Esophagus muscularis mucosa (tissue), 4 donors: ENCODE measurements at regions not wholly inside any gene's neighbourhood (a gene's known extent, or its start where the extent isn't known, plus 50 kb on each side); places are given as distances from the start of the nearest gene placed in this dataset.
"Not testable (repeated sequence)": the region's sequence is repeated elsewhere in the genome, so short reads cannot be mapped to it uniquely, and the experiment has no call there.

Experiments
- DNase-seq: peaks from one replicate; pipeline ENCODE4 v3.0.0-alpha.2; 2017; ENCODE audit errors: extremely low spot score
- H3K27ac ChIP-seq, 4 donors: fragments of 200-600 bp; sonication (generic); replicated peaks in 1 of 4; 1 replicate in 3 of 4; 2 replicates in 1 of 4; pipeline ENCODE4 v1.5.1; 2016 to 2019; ENCODE audit warnings: mild to moderate bottlenecking in 1 of 4
- H3K27me3 ChIP-seq, 4 donors: fragments of 200-600 bp; sonication (generic); one replicate each; pipeline versions ENCODE4 v1.5.1 to v1.6.0; 2016 to 2019
- H3K36me3 ChIP-seq, 4 donors: fragments of 200-600 bp; sonication (generic); one replicate each; pipeline ENCODE4 v1.5.1; 2016 to 2019
- H3K4me1 ChIP-seq, 4 donors: fragments of 200-600 bp; sonication (generic); one replicate each; pipeline ENCODE4 v1.5.1; 2016 to 2019
- H3K4me3 ChIP-seq, 4 donors: fragments of 200-600 bp; sonication (generic); 1 replicate in 2 of 4; 2 replicates in 2 of 4; pipeline ENCODE4 v1.5.1; 2016 to 2019; ENCODE audit warnings: mild to moderate bottlenecking in 4 of 4, moderate library complexity in 1 of 4
- H3K9me3 ChIP-seq, 4 donors: fragments of 200-600 bp; sonication (generic); 1 replicate in 3 of 4; 2 replicates in 1 of 4; pipeline ENCODE4 v1.5.1; 2016 to 2019
- CTCF ChIP-seq, 3 experiments: fragments of 200-600 bp in 2 of 3; fragments of 450-650 bp in 1 of 3; sonication (generic) in 2 of 3; IDR thresholded peaks; one replicate each; pipeline ENCODE4 v1.5.1; 2017 to 2019; ENCODE audit warnings: antibody characterized with exemption in 3 of 3, mild to moderate bottlenecking in 2 of 3, moderate library complexity in 1 of 3
- EP300 ChIP-seq: sonication (generic); formaldehyde crosslinking; IDR thresholded peaks from one replicate; pipeline ENCODE4 v1.6.1; 2017; ENCODE audit warnings: antibody characterized with exemption
- POLR2A ChIP-seq: fragments of 450-650 bp; IDR thresholded peaks from one replicate; pipeline ENCODE4 v1.6.1; 2017; ENCODE audit warnings: antibody characterized with exemption, moderate library complexity, mild to moderate bottlenecking, low read depth
- POLR2AphosphoS5 ChIP-seq, 2 donors: sonication (generic); formaldehyde crosslinking; IDR thresholded peaks; one replicate each; pipeline ENCODE4 v1.6.1; 2017; ENCODE audit warnings: antibody characterized with exemption in 2 of 2
- WGBS: methylation state at CpG from one replicate; pipeline ENCODE4 v1.1.5; 2018; 5-methylcytosine and 5-hydroxymethylcytosine counted together
- intact Hi-C: fragments of 100-400 bp; cut with DNase I; formaldehyde crosslinking; loops from one replicate; pipeline ENCODE4 v1.15.1; 2023

GRCh38 chr4:128424527-128425497 lies 137.2 kb upstream of the PGRMC2 start:
- intact Hi-C loops = no loop called here
- H3K36me3 ChIP-seq = no peaks in the 10 kb centered on the region
- no peaks in the 10 kb centered on the region for H3K27me3 ChIP-seq
- peaks cover 6 to 25% (median 19%) of the 10 kb centered on the region in 4 donors for H3K4me1 ChIP-seq
- no peak for DNase-seq
- no peaks in the 10 kb centered on the region for H3K9me3 ChIP-seq
- TF ChIP-seq EP300 (peak; percentile 21), CTCF (IDR thresholded peaks at IDR 0.05) (no peak), POLR2AphosphoS5 (IDR thresholded peaks at IDR 0.05) (peak in 1 of 2 donors; percentile 62), POLR2A (no peak)
- peak overlapping the region; percentile 34 to 75 (median 64) for H3K27ac ChIP-seq
- WGBS = 52% methylated on average over 4 of the region's 4 CpGs
- H3K4me3 ChIP-seq = no peak overlapping the region

GRCh38 chr4:128422296-128422695 lies 134.7 kb upstream of the PGRMC2 start:
- H3K4me1 ChIP-seq = peaks cover 3 to 25% (median 19%) of the 10 kb centered on the region in 4 donors
- H3K27ac ChIP-seq, H3K4me3 ChIP-seq, intact Hi-C loops, H3K27me3 ChIP-seq, H3K9me3 ChIP-seq, DNase-seq, H3K36me3 ChIP-seq: not testable (repeated sequence)
- WGBS = 92% methylated on average over 5 of the region's 5 CpGs

GRCh38 chr4:128416921-128417320 lies 129.3 kb upstream of the PGRMC2 start:
- intact Hi-C loops = no loop called here
- DNase-seq = no peak
- Histone ChIP-seq H3K4me3 (no peak overlapping the region), H3K27ac (no peak overlapping the region), H3K4me1 (peaks cover 0 to 6% (median 0%) of the 10 kb centered on the region in 4 donors), H3K36me3 (no peaks in the 10 kb centered on the region), H3K9me3 (no peaks in the 10 kb centered on the region), H3K27me3 (no peaks in the 10 kb centered on the region)
- 53% methylated on average over 3 of the region's 3 CpGs for WGBS
- TF ChIP-seq POLR2A (no peak), EP300 (no peak), POLR2AphosphoS5 (IDR thresholded peaks at IDR 0.05) (no peak), CTCF (IDR thresholded peaks at IDR 0.05) (no peak)

- intact Hi-C loops = no loop called here
- no peaks in the 10 kb centered on the region for H3K36me3 ChIP-seq
- no peaks in the 10 kb centered on the region for H3K27me3 ChIP-seq
- DNase-seq = no peak
- WGBS = 96% methylated on average over 5 of the region's 5 CpGs
- H3K27ac ChIP-seq = no peak overlapping the region
- TF ChIP-seq POLR2A (no peak), CTCF (IDR thresholded peaks at IDR 0.05) (no peak), POLR2AphosphoS5 (IDR thresholded peaks at IDR 0.05) (no peak), EP300 (no peak)
- no peaks in the 10 kb centered on the region for H3K4me1 ChIP-seq
- H3K4me3 ChIP-seq = no peak overlapping the region
- H3K9me3 ChIP-seq = peaks cover 0 to 4% (median 0%) of the 10 kb centered on the region in 4 donors
These were observed 122.4 kb upstream of the PGRMC2 start for GRCh38 chr4:128410037-128410436.

GRCh38 chr4:128403586-128403985 lies 116.0 kb upstream of the PGRMC2 start:
- Histone ChIP-seq H3K4me3 (no peak overlapping the region), H3K27me3 (no peaks in the 10 kb centered on the region), H3K9me3 (peaks cover 0 to 4% (median 0%) of the 10 kb centered on the region in 4 donors), H3K27ac (no peak overlapping the region), H3K36me3 (no peaks in the 10 kb centered on the region), H3K4me1 (no peaks in the 10 kb centered on the region)
- intact Hi-C loops = no loop called here
- no peak for DNase-seq
- 96% methylated on average over 2 of the region's 2 CpGs for WGBS
- TF ChIP-seq POLR2A (no peak), CTCF (IDR thresholded peaks at IDR 0.05) (no peak), POLR2AphosphoS5 (IDR thresholded peaks at IDR 0.05) (no peak), EP300 (no peak)
